T-helper 1 cell treated with Interleukin-12 subunit alpha and Interleukin-12 subunit beta and Interleukin-4 antibody, amounts not matched to agents 30 μg/mL and 1 μg/mL, for 36 hours (primary cell): ENCODE measurements at regions not wholly inside any gene's neighbourhood (a gene's known extent, or its start where the extent isn't known, plus 50 kb on each side); places are given as distances from the start of the nearest gene placed in this dataset.
"Not testable (repeated sequence)": the region's sequence is repeated elsewhere in the genome, so short reads cannot be mapped to it uniquely, and the experiment has no call there.

Source experiments
- H3K27ac Mint-ChIP-seq: one replicate; pipeline ENCODE4 v1.8.0; 2021; ENCODE audit warnings: mild to moderate bottlenecking, mixed read lengths
- H3K27me3 Mint-ChIP-seq: one replicate; pipeline ENCODE4 v1.8.0; 2021; ENCODE audit warnings: low read depth, mixed read lengths
- H3K36me3 Mint-ChIP-seq: one replicate; pipeline ENCODE4 v1.8.0; 2021; ENCODE audit warnings: low read depth, mixed read lengths
- H3K4me1 Mint-ChIP-seq: one replicate; pipeline ENCODE4 v1.8.0; 2021; ENCODE audit warnings: low read depth, mixed read lengths
- H3K4me3 Mint-ChIP-seq: one replicate; pipeline ENCODE4 v1.8.0; 2021; ENCODE audit warnings: mild to moderate bottlenecking, moderate library complexity, mixed read lengths
- H3K9me3 Mint-ChIP-seq: one replicate; pipeline ENCODE4 v1.8.0; 2021; ENCODE audit warnings: mixed read lengths

DNA sequence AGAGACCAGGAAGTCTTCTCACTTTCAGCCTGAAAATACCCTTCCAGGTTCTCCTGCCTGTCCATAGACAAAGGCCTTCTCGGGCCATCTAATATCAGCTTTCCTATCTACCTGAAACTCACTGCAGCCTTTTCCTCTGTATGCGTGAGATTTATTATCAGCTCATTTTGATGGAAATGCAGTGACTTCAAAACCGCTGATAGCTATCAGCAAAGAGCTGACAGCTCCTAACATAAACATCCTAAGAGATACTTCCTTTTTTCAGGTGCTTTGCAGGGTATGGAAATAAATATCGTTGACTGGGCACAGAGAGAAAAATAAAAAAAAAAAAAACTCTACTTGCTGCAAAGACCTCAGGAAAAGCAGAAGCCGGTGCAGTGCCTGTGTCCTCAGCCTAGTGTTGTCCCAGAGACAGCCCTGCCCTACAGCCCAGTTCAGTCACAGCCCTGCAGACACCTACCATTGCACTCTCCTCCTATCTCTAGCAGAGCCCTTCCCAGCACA is 215.0 kb upstream of the EGLN3 start:
- Mint-ChIP-seq H3K27me3 (peaks cover 22% of the 10 kb centered on the region), H3K36me3 (no peaks in the 10 kb centered on the region), H3K27ac (no peak overlapping the region), H3K4me3 (no peak overlapping the region), H3K9me3 (no peaks in the 10 kb centered on the region), H3K4me1 (peaks cover 9% of the 10 kb centered on the region)

DNA sequence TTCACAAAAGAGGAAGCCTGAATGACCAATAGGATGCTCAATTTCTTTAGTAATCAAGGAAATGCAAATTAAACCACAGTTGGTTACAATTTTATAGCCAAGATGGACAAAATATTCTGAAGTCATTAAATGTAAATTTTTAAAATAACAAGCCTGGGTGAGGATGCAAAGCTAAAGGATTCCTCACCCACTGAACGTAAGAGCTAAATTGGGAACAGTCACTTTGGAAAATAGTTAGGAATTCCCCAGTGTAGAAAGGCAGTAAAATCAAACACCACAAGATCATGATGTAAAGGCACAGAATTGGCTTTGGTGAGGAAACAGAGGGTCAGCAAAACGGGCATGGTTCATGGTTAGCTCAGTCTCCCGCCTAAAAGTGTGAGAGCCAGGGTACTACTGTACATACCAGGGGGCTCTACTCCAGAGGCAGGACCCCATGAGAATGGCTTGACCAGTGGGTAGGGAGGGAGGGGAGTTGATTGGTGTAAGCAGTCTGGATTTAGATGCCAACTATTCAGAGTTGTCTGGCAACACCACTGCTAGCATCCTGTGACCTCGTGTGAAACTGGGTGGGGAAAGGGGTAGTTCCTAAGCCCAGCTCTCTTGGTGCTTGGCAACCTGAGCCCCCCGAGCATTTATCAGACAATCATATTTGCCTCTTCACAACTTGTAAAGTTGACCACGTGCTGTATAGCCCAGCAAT is 213.4 kb upstream of the EGLN3 start:
- H3K36me3 Mint-ChIP-seq, result no peaks in the 10 kb centered on the region
- peaks cover 9% of the 10 kb centered on the region for H3K4me1 Mint-ChIP-seq
- H3K4me3 Mint-ChIP-seq, result no peak overlapping the region
- peaks cover 22% of the 10 kb centered on the region for H3K27me3 Mint-ChIP-seq
- H3K27ac Mint-ChIP-seq, result no peak overlapping the region
- no peaks in the 10 kb centered on the region for H3K9me3 Mint-ChIP-seq

DNA sequence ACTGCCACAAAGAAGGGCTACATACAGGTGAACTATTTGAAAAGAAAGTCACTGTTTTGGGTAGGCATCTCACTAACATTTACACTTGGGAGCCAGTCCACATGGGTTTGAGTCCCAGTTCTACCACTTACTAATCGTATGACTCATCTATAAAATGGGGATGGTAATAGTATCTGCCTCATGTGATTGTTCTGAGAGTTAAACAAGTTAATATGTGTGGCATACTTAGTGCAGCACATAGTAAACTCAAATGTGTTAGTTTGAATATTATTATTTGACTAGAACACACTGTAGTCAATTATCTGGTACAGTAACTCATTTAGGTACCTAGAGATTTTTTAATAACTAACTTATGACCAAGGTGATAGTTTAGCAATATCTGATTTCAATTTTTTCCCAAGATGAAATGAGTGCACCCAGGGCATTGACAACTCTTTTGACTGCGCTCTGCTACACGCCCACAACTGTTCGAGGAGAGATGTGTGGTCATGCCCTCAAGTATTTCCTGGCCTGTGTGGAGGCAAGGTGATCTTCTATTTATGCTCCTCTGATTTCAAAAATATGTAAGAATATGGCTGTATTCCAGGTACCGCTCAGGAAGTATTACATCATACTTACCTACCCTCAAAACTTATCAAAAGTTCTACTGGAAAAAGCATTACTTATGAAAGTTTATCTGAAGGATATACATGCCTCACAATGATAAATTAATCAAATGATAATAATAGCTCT is 210.6 kb upstream of the EGLN3 start:
- peaks cover 9% of the 10 kb centered on the region for H3K4me1 Mint-ChIP-seq
- H3K4me3 Mint-ChIP-seq, result no peak overlapping the region
- no peaks in the 10 kb centered on the region for H3K36me3 Mint-ChIP-seq
- peaks cover 13% of the 10 kb centered on the region for H3K27me3 Mint-ChIP-seq
- no peaks in the 10 kb centered on the region for H3K9me3 Mint-ChIP-seq
- no peak overlapping the region for H3K27ac Mint-ChIP-seq

DNA sequence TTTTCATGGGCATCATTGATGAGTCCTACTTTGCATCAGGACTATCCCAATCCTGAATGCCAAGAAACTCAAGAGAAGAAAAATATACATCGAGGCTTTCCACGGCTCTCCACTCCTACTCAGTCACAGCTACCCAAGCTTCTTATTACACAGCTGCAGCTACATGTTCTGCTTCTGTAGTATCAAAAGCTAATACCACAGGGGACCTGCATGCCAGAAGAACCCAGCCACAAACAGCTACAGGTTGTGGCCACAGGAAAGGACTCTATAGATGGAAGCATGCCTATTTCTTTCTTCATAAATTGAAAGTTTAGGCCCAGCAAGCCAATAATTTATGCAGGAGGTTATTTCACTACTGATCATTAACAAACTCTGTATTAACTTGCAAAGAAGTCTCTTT is 209.7 kb upstream of the EGLN3 start:
- no peak overlapping the region for H3K27ac Mint-ChIP-seq
- H3K36me3 Mint-ChIP-seq, result no peaks in the 10 kb centered on the region
- no peaks in the 10 kb centered on the region for H3K9me3 Mint-ChIP-seq
- H3K27me3 Mint-ChIP-seq, result peaks cover 4% of the 10 kb centered on the region
- no peak overlapping the region for H3K4me3 Mint-ChIP-seq
- peaks cover 5% of the 10 kb centered on the region for H3K4me1 Mint-ChIP-seq

DNA sequence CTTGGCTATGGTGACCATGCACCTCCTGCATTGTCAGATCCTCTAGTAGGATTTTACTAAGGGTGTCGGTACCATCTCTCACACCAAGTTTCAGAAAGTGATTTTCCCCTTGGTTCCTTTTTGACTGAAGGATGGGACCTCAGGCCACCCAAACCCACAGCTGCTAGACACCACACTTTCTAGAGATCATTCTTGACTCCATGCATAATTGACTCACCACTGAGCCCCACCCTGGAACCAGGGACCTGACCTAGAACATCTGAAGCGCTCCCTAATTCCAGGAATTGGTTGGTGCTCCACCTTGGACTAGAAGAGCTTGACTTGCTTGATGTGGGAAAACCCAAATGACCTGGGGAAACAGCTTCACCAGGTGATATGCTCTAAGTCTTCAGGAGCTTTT is 206.8 kb upstream of the EGLN3 start:
- Mint-ChIP-seq H3K27me3 (no peaks in the 10 kb centered on the region), H3K36me3 (no peaks in the 10 kb centered on the region), H3K4me1 (peaks cover 5% of the 10 kb centered on the region), H3K9me3 (no peaks in the 10 kb centered on the region), H3K27ac (no peak overlapping the region), H3K4me3 (no peak overlapping the region)

DNA sequence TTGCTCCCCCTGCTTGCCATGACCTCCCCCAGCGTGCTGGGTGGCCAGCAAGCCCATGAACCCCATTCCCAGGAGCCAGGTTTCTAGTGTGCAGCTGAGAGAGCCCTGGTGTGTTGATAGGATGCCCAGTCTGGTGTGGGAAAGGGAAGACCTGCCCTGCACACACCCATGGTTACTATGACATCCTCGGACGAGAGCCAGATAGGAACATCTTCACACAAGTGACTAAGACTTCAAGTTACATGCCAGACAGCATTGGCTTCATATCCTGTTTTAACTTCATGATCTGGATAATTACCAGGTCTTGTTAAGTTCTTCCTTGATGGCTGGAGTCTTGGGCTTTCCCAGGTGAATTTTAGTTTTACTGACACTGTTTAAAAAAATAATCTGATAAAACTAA is 196.6 kb upstream of the EGLN3 start:
- H3K4me1 Mint-ChIP-seq, result no peaks in the 10 kb centered on the region
- H3K27ac Mint-ChIP-seq, result no peak overlapping the region
- no peaks in the 10 kb centered on the region for H3K36me3 Mint-ChIP-seq
- no peaks in the 10 kb centered on the region for H3K27me3 Mint-ChIP-seq
- no peak overlapping the region for H3K4me3 Mint-ChIP-seq
- H3K9me3 Mint-ChIP-seq, result peaks cover 11% of the 10 kb centered on the region

DNA sequence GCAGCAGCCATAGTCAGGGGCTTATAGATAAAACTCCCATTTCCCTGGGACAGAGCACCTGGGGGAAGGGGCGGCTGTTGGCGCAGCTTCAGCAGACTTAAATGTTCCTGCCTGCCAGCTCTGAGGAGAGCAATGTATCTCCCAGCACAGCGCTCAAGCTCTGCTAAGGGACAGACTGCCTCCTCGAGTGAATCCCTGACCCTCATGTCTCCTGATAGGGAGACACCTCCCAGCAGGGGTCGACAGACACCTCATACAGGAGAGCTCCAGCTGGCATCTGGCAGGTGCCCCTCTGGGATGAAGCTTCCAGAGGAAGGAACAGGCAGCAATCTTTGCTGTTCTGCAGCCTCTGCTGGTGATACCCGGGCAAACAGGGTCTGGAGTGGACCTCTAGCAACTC is 189.3 kb upstream of the EGLN3 start:
- H3K27me3 Mint-ChIP-seq, H3K4me1 Mint-ChIP-seq, H3K27ac Mint-ChIP-seq, H3K4me3 Mint-ChIP-seq, H3K36me3 Mint-ChIP-seq: not testable (repeated sequence)
- H3K9me3 Mint-ChIP-seq, result peaks cover 16% of the 10 kb centered on the region

DNA sequence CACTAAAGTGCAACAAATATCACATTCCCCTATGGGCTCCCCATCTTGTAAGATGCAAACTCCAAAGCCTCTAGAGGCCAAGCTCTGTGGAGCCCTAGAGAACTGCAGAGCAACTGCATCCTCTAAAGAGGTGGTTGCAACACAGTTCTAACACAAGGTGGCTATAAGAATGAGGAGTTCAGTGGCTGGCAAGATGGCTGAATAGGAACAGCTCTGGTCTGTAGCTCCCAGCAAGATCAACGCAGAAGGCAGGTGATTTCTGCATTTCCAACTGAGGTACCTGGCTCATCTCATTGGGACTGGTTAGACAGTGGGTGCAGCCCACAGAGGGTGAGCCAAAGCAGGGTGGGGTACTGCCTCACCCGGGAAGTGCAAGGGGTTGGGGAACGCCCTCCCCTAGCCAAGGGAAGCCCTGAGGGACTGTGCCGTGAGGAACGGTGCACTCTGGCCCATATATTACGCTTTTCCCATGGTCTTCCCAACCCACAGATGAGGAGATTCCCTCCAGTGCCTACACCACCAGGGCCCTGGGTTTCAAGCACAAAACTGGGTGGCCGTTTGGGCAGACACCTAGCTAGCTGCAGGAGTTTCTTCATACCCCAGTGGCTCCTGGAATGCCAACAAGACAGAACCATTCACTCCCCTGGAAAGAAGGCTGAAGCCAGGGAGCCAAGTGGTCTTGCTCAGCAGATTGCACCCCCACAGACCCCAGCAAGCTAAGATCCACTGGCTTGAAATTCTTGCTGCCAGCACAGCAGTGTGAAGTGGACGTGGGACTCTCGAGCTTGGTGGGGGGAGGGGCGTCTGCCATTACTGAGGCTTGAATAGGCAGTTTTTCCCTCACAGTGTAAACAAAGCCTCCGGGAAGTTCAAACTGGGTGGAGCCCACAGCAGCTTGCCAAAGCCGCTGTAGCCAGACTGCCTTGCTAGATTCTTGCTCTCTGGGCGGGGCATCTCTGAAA is 188.6 kb upstream of the EGLN3 start:
- H3K27me3 Mint-ChIP-seq, H3K36me3 Mint-ChIP-seq, H3K4me3 Mint-ChIP-seq, H3K27ac Mint-ChIP-seq, H3K4me1 Mint-ChIP-seq: not testable (repeated sequence)
- H3K9me3 Mint-ChIP-seq, result peaks cover 16% of the 10 kb centered on the region

DNA sequence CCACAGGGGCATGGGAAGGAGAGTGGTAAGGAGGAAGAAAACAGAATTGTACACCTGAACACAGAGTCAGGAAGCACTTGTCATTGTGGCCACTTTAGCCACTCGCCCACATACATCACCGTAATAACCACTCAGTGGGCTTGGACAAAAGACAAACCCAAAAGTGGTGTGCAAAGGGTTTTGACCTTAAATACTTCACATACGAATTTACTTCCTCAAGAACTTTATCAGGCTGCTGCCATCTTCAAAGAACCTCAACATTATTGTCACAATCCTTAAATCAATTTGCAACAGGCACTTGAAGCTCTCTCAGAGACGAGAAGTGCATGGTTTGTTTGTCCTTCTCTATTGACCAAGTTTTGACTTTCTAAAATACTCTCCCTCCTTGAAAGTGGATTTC is 187.3 kb upstream of the EGLN3 start:
- peaks cover 15% of the 10 kb centered on the region for H3K9me3 Mint-ChIP-seq
- H3K4me3 Mint-ChIP-seq, result no peak overlapping the region
- H3K27ac Mint-ChIP-seq, result no peak overlapping the region
- H3K27me3 Mint-ChIP-seq, result peaks cover 3% of the 10 kb centered on the region
- no peaks in the 10 kb centered on the region for H3K4me1 Mint-ChIP-seq
- H3K36me3 Mint-ChIP-seq, result no peaks in the 10 kb centered on the region

DNA sequence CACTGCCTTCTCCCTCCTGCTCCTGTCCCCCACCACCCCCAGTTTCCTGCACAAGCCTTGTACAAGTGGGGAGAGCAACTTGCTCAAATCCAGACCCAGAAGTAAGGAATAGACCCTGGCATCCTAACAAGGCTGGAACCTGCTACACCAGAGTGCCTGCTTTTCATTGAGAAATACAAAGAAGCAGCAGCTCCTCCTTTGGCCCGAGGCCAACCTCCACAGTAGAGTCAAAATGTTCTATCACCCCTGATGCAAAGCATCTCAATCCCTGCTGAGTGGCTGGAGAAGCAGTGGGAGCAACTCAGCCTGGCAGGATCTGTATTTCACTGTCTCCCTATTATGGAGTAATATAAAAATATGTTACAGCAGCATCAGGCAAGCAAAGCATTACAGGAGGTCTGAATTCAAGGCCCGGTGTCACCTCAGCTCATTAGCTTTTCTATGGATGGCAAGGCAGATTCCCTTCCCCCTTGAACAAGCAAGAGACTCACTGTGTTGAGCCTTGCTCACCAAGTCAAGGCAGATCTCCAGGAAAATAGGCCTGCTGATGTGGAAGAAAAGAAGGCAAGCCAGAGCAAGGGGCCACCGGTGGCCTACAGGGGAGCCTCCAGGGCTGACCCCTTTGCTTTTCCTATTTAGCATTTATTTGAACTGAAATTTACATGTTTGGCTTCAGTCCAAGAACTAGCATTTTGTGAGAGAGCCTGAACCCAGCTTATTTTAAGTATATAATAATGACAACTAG is 186.3 kb upstream of the EGLN3 start:
- H3K27ac Mint-ChIP-seq, result no peak overlapping the region
- H3K36me3 Mint-ChIP-seq, result no peaks in the 10 kb centered on the region
- H3K4me3 Mint-ChIP-seq, result no peak overlapping the region
- no peaks in the 10 kb centered on the region for H3K4me1 Mint-ChIP-seq
- H3K9me3 Mint-ChIP-seq, result peaks cover 8% of the 10 kb centered on the region
- H3K27me3 Mint-ChIP-seq, result peaks cover 10% of the 10 kb centered on the region

DNA sequence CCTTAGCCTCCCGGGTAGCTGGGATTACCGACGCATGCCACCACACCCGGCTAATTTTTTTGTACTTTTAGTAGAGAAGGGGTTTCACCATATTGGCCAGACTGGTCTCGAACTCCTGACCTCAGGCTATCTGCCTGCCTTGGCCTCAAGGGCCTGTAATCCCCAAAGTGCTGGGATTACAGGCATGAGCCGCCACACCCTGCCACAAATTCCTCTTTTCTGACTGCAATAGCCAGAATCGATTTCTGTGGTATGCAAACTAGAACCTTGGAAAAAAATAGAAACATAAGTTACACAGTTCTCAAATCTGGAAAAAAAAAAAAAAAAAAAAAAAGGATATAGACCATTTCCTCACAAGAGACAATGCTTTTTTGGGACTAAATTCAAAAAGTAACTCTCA is 184.6 kb upstream of the EGLN3 start:
- Mint-ChIP-seq H3K27me3 (peaks cover 10% of the 10 kb centered on the region), H3K27ac (no peak overlapping the region), H3K9me3 (no peaks in the 10 kb centered on the region), H3K36me3 (no peaks in the 10 kb centered on the region), H3K4me3 (no peak overlapping the region), H3K4me1 (no peaks in the 10 kb centered on the region)

DNA sequence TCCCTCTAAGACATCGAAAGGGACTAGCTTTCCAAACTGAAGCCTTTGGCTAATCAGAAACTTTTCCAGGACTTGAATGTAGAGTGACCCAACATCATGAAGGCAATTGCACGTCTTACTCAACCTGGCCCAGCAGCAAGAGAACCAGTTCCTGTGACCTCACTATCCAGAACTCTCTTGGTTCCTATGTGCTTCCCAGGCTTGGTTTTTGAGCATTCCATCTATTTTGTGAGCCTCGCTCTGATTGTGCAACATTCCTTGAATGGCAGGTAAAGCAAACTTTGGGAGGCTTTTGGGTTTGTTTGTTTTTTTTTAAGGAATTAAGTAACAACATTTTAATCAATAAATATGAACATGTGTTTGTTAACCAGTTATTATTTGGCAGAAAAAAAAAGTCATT is 183.6 kb upstream of the EGLN3 start:
- no peak overlapping the region for H3K27ac Mint-ChIP-seq
- H3K4me1 Mint-ChIP-seq, result no peaks in the 10 kb centered on the region
- H3K9me3 Mint-ChIP-seq, result no peaks in the 10 kb centered on the region
- no peak overlapping the region for H3K4me3 Mint-ChIP-seq
- no peaks in the 10 kb centered on the region for H3K36me3 Mint-ChIP-seq
- H3K27me3 Mint-ChIP-seq, result peaks cover 10% of the 10 kb centered on the region

DNA sequence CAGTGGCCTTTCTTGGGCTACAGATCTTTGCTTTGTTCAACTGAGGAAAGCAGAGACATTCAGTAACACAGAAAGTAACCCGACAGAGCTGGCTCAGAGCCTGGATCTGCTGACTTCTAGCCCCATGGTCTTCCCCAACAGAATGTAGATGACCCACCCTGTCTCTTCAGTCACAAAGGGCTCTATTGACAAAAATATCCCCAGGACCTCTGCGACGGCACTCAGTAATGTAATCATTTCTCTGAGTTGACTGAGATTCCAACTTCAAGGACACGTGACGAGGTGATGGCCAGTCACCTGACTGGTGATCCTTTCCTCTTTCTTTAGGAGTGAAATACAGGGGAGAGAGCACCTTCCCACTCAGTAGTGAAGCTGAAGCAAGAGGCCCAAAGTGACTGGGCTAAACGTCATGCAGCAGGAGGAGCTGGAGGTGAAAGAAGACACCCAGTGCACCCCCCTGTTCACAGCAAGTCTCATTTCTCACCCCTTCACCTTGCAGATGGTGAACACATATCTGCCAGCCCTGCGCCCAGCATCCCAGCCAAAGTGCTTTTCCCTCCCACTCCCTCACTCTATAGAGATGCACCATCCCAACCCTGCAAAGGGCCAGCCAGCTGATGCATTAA is 179.2 kb upstream of the EGLN3 start:
- Mint-ChIP-seq H3K36me3 (no peaks in the 10 kb centered on the region), H3K27ac (no peak overlapping the region), H3K4me1 (no peaks in the 10 kb centered on the region), H3K4me3 (no peak overlapping the region), H3K9me3 (no peaks in the 10 kb centered on the region), H3K27me3 (peaks cover 18% of the 10 kb centered on the region)

DNA sequence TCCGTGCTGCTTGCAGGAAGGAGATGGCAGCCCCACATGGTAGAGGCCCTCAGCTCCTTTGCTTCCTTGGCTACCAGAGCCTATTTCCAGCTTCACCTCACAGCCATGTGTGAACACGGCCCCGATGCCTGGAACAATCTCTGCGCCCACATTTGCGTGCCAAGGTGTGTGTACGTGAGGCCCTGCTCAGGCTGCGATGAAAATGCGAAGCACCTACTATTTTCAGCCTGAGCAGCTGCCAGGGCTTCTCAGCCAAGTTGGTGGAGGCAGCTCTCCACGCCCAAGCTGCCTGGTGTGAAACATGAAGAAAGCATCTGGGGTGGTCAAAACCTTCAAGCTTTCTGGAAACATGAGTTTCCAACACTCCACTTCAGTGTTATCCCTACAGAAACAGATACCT is 177.8 kb upstream of the EGLN3 start:
- Mint-ChIP-seq H3K9me3 (no peaks in the 10 kb centered on the region), H3K4me3 (no peak overlapping the region), H3K36me3 (no peaks in the 10 kb centered on the region), H3K4me1 (no peaks in the 10 kb centered on the region), H3K27me3 (peaks cover 19% of the 10 kb centered on the region), H3K27ac (no peak overlapping the region)
